Uterus (tissue), 2 donors: ENCODE measurements at regions not wholly inside any gene's neighbourhood (a gene's known extent, or its start where the extent isn't known, plus 50 kb on each side); places are given as distances from the start of the nearest gene placed in this dataset.

Experiments used
- CTCF ChIP-seq, 4 experiments: fragments of 200-600 bp in 2 of 4; fragments of 450-650 bp in 2 of 4; sonication (generic) in 2 of 4; IDR thresholded peaks; one replicate each; pipeline ENCODE4 v1.5.1; 2016 to 2019; ENCODE audit warnings: antibody characterized with exemption in 4 of 4, mild to moderate bottlenecking in 2 of 4, moderate library complexity in 1 of 4
- POLR2A ChIP-seq, 2 donors: fragments of 450-650 bp; IDR thresholded peaks; one replicate each; pipeline ENCODE4 v1.6.1; 2016; ENCODE audit warnings: antibody characterized with exemption in 2 of 2, mild to moderate bottlenecking in 1 of 2, moderate library complexity in 1 of 2

GRCh38 chr10:84600947-84601346, 272.6 kb downstream of the CCSER2 start:
- no peak for TF ChIP-seq CTCF (IDR thresholded peaks at IDR 0.05)
- TF ChIP-seq POLR2A (IDR thresholded peaks at IDR 0.05): no peak
